HepG2 (cell line): ENCODE measurements at regions not wholly inside any gene's neighbourhood (a gene's known extent, or its start where the extent isn't known, plus 50 kb on each side); places are given as distances from the start of the nearest gene placed in this dataset.

Source experiments
- ATAC-seq: fragments of 200-7000 bp; cut with Tn5 transposase; 3 replicates; pipeline ENCODE4 v1.9.1; 2020; ENCODE audit warnings: mild to moderate bottlenecking, moderate library complexity
- BruUV-seq: library from RNA; stranded (reverse); fragments of 400-500 nt; replicated peaks from 2 replicates; lab custom pipeline; 2021; lab: Mats Ljungman, UMichigan
- CTCF ChIA-PET: fragments of 300-600 bp; formaldehyde crosslinking; extraction: SDS; loops from one replicate; lab custom pipeline; 2021; ENCODE audit warnings: low total read pairs, inconsistent platforms, low intra/inter-chr PET ratio; lab: Yijun Ruan, JAX
- POLR2A ChIA-PET: fragments of 350-600 bp; sonication (Branson Sonifier 250); formaldehyde crosslinking; loops from one replicate; lab custom pipeline; 2020; ENCODE audit warnings: antibody characterized with exemption, inconsistent platforms; lab: Yijun Ruan, JAX
- DNase-seq: peaks from one replicate; pipeline ENCODE4 v3.0.0-alpha.2; 2015; ENCODE audit warnings: low spot score
- FAIRE-seq: peaks from 3 replicates; lab custom pipeline; 2011; peaks lifted over from hg19 to GRCh38; lab: Jason Lieb, UNC
- H2AFZ ChIP-seq: one replicate; pipeline ENCODE4 v1.6.1; 2011; ENCODE audit warnings: low read length, inconsistent platforms
- H3K27ac ChIP-seq: fragments of 300-600 bp; 3 replicates; pipeline ENCODE4 v1.8.0; 2011; ENCODE audit warnings: mixed run types, mild to moderate bottlenecking, mixed read lengths, low read length, inconsistent platforms; ENCODE audit not compliant: insufficient read depth; ENCODE audit errors: extremely low read length
- H3K27me3 ChIP-seq, 2 experiments: fragments of 200-600 bp in 1 of 2; 2 replicates in 1 of 2; 3 replicates in 1 of 2; pipeline versions ENCODE4 v1.6.0 to v1.8.0; 2011; ENCODE audit warnings: low read length in 2 of 2, mild to moderate bottlenecking in 2 of 2, moderate library complexity in 2 of 2, inconsistent platforms in 1 of 2; ENCODE audit not compliant: insufficient read depth in 2 of 2, control insufficient read depth in 1 of 2
- H3K36me3 ChIP-seq, 2 experiments: fragments of 200-600 bp in 1 of 2; replicated peaks in 1 of 2; 2 replicates in 1 of 2; 3 replicates in 1 of 2; pipeline versions ENCODE4 v1.5.1 to v1.8.0; 2011; ENCODE audit warnings: low read length in 2 of 2, inconsistent platforms in 1 of 2; ENCODE audit not compliant: insufficient read depth in 2 of 2, control insufficient read depth in 1 of 2
- H3K4me1 ChIP-seq: 2 replicates; pipeline ENCODE4 v1.5.1; 2012; ENCODE audit warnings: low read length, inconsistent platforms; ENCODE audit not compliant: insufficient read depth
- H3K4me2 ChIP-seq: 2 replicates; pipeline ENCODE4 v1.6.0; 2011; ENCODE audit warnings: low read depth, low read length, inconsistent platforms
- H3K4me3 ChIP-seq, 3 experiments: fragments of 200-600 bp in 1 of 3; sonication (generic), shearing (Covaris generic) in 1 of 3; replicated peaks in 1 of 3; 2 replicates each; pipeline ENCODE4 v1.5.1; 2011 to 2016; ENCODE audit warnings: low read length in 3 of 3, inconsistent platforms in 2 of 3, low read depth in 2 of 3, mild to moderate bottlenecking in 2 of 3, control low read depth in 1 of 3, mixed read lengths in 1 of 3; ENCODE audit not compliant: insufficient read depth in 1 of 3
- H3K79me2 ChIP-seq: one replicate; pipeline ENCODE4 v1.6.1; 2011; ENCODE audit warnings: low read length, inconsistent platforms; ENCODE audit not compliant: insufficient read depth
- H3K9ac ChIP-seq: 2 replicates; pipeline ENCODE4 v1.6.0; 2011; ENCODE audit warnings: mild to moderate bottlenecking, low read depth, low read length, inconsistent platforms; ENCODE audit not compliant: insufficient read depth
- H3K9me3 ChIP-seq: 2 replicates; pipeline ENCODE4 v1.5.1; 2012; ENCODE audit warnings: mild to moderate bottlenecking, low read length
- H4K20me1 ChIP-seq: 2 replicates; pipeline ENCODE4 v1.6.0; 2011; ENCODE audit warnings: inconsistent platforms, mild to moderate bottlenecking, low read length, moderate library complexity; ENCODE audit not compliant: insufficient read depth
- ARHGAP35 ChIP-seq: sonication (generic); formaldehyde crosslinking; IDR thresholded peaks from 2 replicates; pipeline ENCODE4 v1.9.0; 2022; ENCODE audit warnings: mild to moderate bottlenecking, inconsistent platforms, moderate library complexity, missing genetic modification reagents, borderline replicate concordance
- GFI1 ChIP-seq: sonication (generic); formaldehyde crosslinking; IDR thresholded peaks from 2 replicates; pipeline ENCODE4 v1.5.0; 2020; ENCODE audit warnings: missing genetic modification reagents, mild to moderate bottlenecking, borderline replicate concordance
- GTF3A ChIP-seq: sonication (generic); formaldehyde crosslinking; conservative IDR thresholded peaks from 2 replicates; pipeline ENCODE4 v1.4.0; 2020; ENCODE audit warnings: mild to moderate bottlenecking, missing genetic modification reagents
- IKZF1 ChIP-seq: fragments of 450-650 bp; IDR thresholded peaks from 2 replicates; pipeline ENCODE4 v1.7.1; 2016
- NCOR1 ChIP-seq: fragments of 200-600 bp; sonication (generic); IDR thresholded peaks from 2 replicates; pipeline ENCODE4 v1.7.0; 2017; ENCODE audit warnings: antibody characterized with exemption, low read length, borderline replicate concordance
- ZNF598 ChIP-seq: sonication (generic); formaldehyde crosslinking; IDR thresholded peaks from 2 replicates; pipeline ENCODE4 v1.5.1; 2020; ENCODE audit warnings: mild to moderate bottlenecking, missing genetic modification reagents, borderline replicate concordance
- ZNF790 ChIP-seq: sonication (generic); formaldehyde crosslinking; IDR thresholded peaks from 2 replicates; pipeline ENCODE4 v1.8.0; 2022; ENCODE audit warnings: missing genetic modification reagents, mild to moderate bottlenecking, borderline replicate concordance
- WGBS: methylation state at CpG from one replicate; pipeline ENCODE4 v1.1.6; 2017; ENCODE audit warnings: low lambda C conversion rate; 5-methylcytosine and 5-hydroxymethylcytosine counted together
- in situ Hi-C: cut with HindIII; loops from 2 replicates; pipeline ENCODE4 v1.10.0; 2017; ENCODE audit warnings: low pct_unique_long_range_greater_than_20kb; ENCODE audit not compliant: extremely low pct_ligation_motif_present
- intact Hi-C: fragments of 100-400 bp; cut with micrococcal nuclease; formaldehyde crosslinking; loops from one replicate; pipeline ENCODE4 v1.10.0; 2022; ENCODE audit not compliant: unreplicated experiment
- TF ChIP-seq, protein P1 (sequence below): IDR thresholded peaks from 2 replicates; pipeline ENCODE4 v1.6.1; 2016; ENCODE audit warnings: low read depth

DNA sequence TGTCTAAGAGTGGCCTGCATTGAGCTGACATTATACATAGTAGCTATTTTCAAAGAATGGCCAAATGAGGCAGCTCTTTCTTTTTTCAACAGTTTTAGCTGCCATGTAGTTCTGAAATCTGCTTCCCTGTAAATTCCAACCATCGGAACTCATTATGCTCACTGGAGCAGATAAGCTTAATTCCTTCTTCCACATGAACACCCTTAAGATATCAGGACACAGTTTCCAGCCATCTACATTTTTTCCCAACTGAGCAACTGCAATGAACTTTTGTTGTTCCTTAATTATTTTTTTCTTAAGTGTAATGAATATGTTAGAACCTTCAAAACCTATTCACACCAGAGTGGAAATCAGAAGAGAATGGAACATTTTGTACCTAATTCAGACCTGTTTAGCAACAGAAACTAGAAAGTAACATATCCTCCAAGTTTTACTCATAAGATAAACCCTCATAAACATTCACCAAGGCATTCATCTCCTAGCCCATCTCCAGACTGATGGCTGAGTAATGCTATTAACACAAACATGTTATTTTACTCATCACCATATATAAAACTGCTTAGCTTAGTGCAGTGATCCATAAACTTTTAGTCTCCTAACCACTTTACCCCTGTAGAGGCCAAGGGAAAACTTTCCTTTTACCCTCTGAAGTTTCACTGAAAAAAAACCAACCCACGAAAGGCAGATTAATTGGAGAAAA lies 296.1 kb upstream of the SYT1 start:
- no peak overlapping the region for H3K4me3 ChIP-seq
- no peaks in the 10 kb centered on the region for H3K4me1 ChIP-seq
- H3K4me2 ChIP-seq, result no peak overlapping the region
- no peaks in the 10 kb centered on the region for H3K79me2 ChIP-seq
- H3K36me3 ChIP-seq, result no peaks in the 10 kb centered on the region
- ATAC-seq, result no peak
- no peak overlapping the region for H3K27ac ChIP-seq
- no peak for FAIRE-seq
- no peak overlapping the region for H2AFZ ChIP-seq
- no peaks in the 10 kb centered on the region for H3K27me3 ChIP-seq
- no peak for DNase-seq
- no peaks in the 10 kb centered on the region for H3K9me3 ChIP-seq
- POLR2A ChIA-PET, result no interaction called here
- CTCF ChIA-PET, result no interaction called here
- in situ Hi-C loops (no loop called here), intact Hi-C loops (loop anchor here (10.0 kb wide), 1 partner anchor 776 kb away; no protein-coding TSS in a partner anchor)
- TF ChIP-seq NCOR1, result no peak
- no peak for TF ChIP-seq ZNF598 (CRISPR knock-in tag)
- TF ChIP-seq GTF3A (CRISPR knock-in tag), result no peak
- TF ChIP-seq ZNF790 (CRISPR knock-in tag), result no peak
- no peak for TF ChIP-seq IKZF1
- TF ChIP-seq, protein P1, sequence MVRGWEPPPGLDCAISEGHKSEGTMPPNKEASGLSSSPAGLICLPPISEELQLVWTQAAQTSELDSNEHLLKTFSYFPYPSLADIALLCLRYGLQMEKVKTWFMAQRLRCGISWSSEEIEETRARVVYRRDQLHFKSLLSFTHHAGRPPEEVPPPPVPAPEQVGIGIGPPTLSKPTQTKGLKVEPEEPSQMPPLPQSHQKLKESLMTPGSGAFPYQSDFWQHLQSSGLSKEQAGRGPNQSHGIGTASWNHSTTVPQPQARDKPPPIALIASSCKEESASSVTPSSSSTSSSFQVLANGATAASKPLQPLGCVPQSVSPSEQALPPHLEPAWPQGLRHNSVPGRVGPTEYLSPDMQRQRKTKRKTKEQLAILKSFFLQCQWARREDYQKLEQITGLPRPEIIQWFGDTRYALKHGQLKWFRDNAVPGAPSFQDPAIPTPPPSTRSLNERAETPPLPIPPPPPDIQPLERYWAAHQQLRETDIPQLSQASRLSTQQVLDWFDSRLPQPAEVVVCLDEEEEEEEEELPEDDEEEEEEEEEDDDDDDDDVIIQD (CRISPR knock-in tag), result no peak
- no peak for TF ChIP-seq GFI1 (CRISPR knock-in tag)
- no peak for TF ChIP-seq ARHGAP35 (CRISPR knock-in tag)
- 4% methylated on average over 2 of the region's 2 CpGs for WGBS
- no peaks in the 10 kb centered on the region for H4K20me1 ChIP-seq
- no TSS peak for BruUV-seq
- H3K9ac ChIP-seq, result no peak overlapping the region
